IMR-90 (cell line): ENCODE measurements at regions not wholly inside any gene's neighbourhood (a gene's known extent, or its start where the extent isn't known, plus 50 kb on each side); places are given as distances from the start of the nearest gene placed in this dataset.

ENCODE experiments used
- ATAC-seq: fragments of 200-7000 bp; cut with Tn5 transposase; 2 replicates; pipeline ENCODE4 v1.9.1; 2020; ENCODE audit warnings: low read depth, mild to moderate bottlenecking, moderate library complexity
- BruUV-seq: library from RNA; stranded (reverse); fragments of 400-500 nt; replicated peaks from 2 replicates; lab custom pipeline; 2021; lab: Mats Ljungman, UMichigan
- CTCF ChIA-PET: fragments of 300-600 bp; formaldehyde crosslinking; extraction: SDS; loops from one replicate; lab custom pipeline; 2021; ENCODE audit warnings: antibody characterized with exemption; lab: Yijun Ruan, JAX
- POLR2A ChIA-PET: fragments of 300-600 bp; sonication (Branson Sonifier 250); formaldehyde crosslinking; loops from one replicate; lab custom pipeline; 2022; ENCODE audit warnings: antibody characterized with exemption; ENCODE audit not compliant: unreplicated experiment; lab: Charles Lee
- DNase-seq: peaks from one replicate; pipeline ENCODE4 v3.0.0; 2013
- H2AFZ ChIP-seq: replicated peaks from 2 replicates; pipeline ENCODE3; 2013; ENCODE audit warnings: low read length, mild to moderate bottlenecking; ENCODE audit not compliant: poor library complexity
- H2AK5ac ChIP-seq: 2 replicates; pipeline ENCODE4 v1.6.1; 2013; ENCODE audit warnings: low read depth, low read length, inconsistent platforms
- H2AK9ac ChIP-seq: replicated peaks from 2 replicates; pipeline ENCODE3; 2013; ENCODE audit warnings: mild to moderate bottlenecking, low read depth, low read length, moderate library complexity; ENCODE audit not compliant: poor library complexity
- H2BK120ac ChIP-seq: 2 replicates; pipeline ENCODE4 v1.6.1; 2013; ENCODE audit warnings: low read depth, low read length, inconsistent platforms
- H2BK15ac ChIP-seq: 3 replicates; pipeline ENCODE4 v1.6.1; 2013; ENCODE audit warnings: low read depth, low read length, inconsistent platforms
- H2BK20ac ChIP-seq: 2 replicates; pipeline ENCODE4 v1.6.1; 2013; ENCODE audit warnings: low read depth, mild to moderate bottlenecking, inconsistent platforms, low read length, moderate library complexity
- H2BK5ac ChIP-seq: 2 replicates; pipeline ENCODE4 v1.6.1; 2013; ENCODE audit warnings: mild to moderate bottlenecking, low read depth, low read length, inconsistent platforms; ENCODE audit not compliant: poor library complexity, severe bottlenecking
- H3K14ac ChIP-seq: replicated peaks from 2 replicates; pipeline ENCODE4 v1.6.1; 2013; ENCODE audit warnings: low read depth, low read length, inconsistent platforms
- H3K18ac ChIP-seq: 2 replicates; pipeline ENCODE4 v1.6.1; 2013; ENCODE audit warnings: low read depth, low read length, control low read depth
- H3K23ac ChIP-seq: 2 replicates; pipeline ENCODE4 v1.6.1; 2013; ENCODE audit warnings: low read depth, low read length, inconsistent platforms
- H3K27ac ChIP-seq: 2 replicates; pipeline ENCODE4 v1.5.1; 2013; ENCODE audit warnings: mild to moderate bottlenecking, control low read depth, low read length; ENCODE audit not compliant: insufficient read depth
- H3K27me3 ChIP-seq: 2 replicates; pipeline ENCODE4 v1.6.1; 2013; ENCODE audit warnings: low read length; ENCODE audit not compliant: control insufficient read depth, insufficient read depth
- H3K36me3 ChIP-seq: 2 replicates; pipeline ENCODE4 v1.6.1; 2013; ENCODE audit warnings: low read length, mixed read lengths; ENCODE audit not compliant: control insufficient read depth, insufficient read depth
- H3K4ac ChIP-seq: 2 replicates; pipeline ENCODE4 v1.6.1; 2013; ENCODE audit warnings: low read depth, low read length, inconsistent platforms
- H3K4me1 ChIP-seq: 2 replicates; pipeline ENCODE4 v1.6.1; 2013; ENCODE audit warnings: low read length, mixed read lengths; ENCODE audit not compliant: control insufficient read depth, insufficient read depth
- H3K4me2 ChIP-seq: 2 replicates; pipeline ENCODE4 v1.6.1; 2013; ENCODE audit warnings: low read depth, mild to moderate bottlenecking, control low read depth, low read length, moderate library complexity
- H3K4me3 ChIP-seq: 2 replicates; pipeline ENCODE4 v1.5.1; 2013; ENCODE audit warnings: low read depth, mild to moderate bottlenecking, control low read depth, low read length, moderate library complexity; ENCODE audit not compliant: insufficient read depth
- H3K56ac ChIP-seq: 2 replicates; pipeline ENCODE4 v1.6.1; 2013; ENCODE audit warnings: low read length, inconsistent platforms; ENCODE audit not compliant: insufficient read depth; ENCODE audit errors: extremely low read depth
- H3K79me1 ChIP-seq, 2 experiments: 2 replicates each; pipeline ENCODE4 v1.6.1; 2013; ENCODE audit warnings: low read length in 2 of 2, inconsistent platforms in 1 of 2, low read depth in 1 of 2
- H3K9ac ChIP-seq: 2 replicates; pipeline ENCODE4 v1.6.1; 2013; ENCODE audit warnings: low read depth, low read length, control low read depth
- H3K9me1 ChIP-seq: 2 replicates; pipeline ENCODE4 v1.6.1; 2013; ENCODE audit warnings: low read length, inconsistent platforms; ENCODE audit not compliant: insufficient read depth
- H3K9me3 ChIP-seq: 2 replicates; pipeline ENCODE4 v1.6.1; 2013; ENCODE audit warnings: low read length; ENCODE audit not compliant: control insufficient read depth, insufficient read depth
- H4K20me1 ChIP-seq: 2 replicates; pipeline ENCODE4 v1.6.1; 2013; ENCODE audit warnings: low read length, inconsistent platforms; ENCODE audit not compliant: insufficient read depth
- H4K5ac ChIP-seq: 2 replicates; pipeline ENCODE4 v1.6.1; 2013; ENCODE audit warnings: mild to moderate bottlenecking, low read depth, low read length, control low read depth
- H4K8ac ChIP-seq, 2 experiments: 2 replicates each; pipeline ENCODE4 v1.6.1; 2013; ENCODE audit warnings: low read depth in 2 of 2, low read length in 2 of 2, control low read depth in 1 of 2, inconsistent platforms in 1 of 2
- H4K91ac ChIP-seq: 2 replicates; pipeline ENCODE4 v1.6.1; 2013; ENCODE audit warnings: low read depth, low read length, inconsistent platforms; ENCODE audit not compliant: insufficient read depth
- BHLHE40 ChIP-seq: fragments of 150-350 bp; IDR thresholded peaks from 2 replicates; pipeline ENCODE4 v1.6.1; 2016; ENCODE audit warnings: mild to moderate bottlenecking, low read depth, low read length
- CEBPB ChIP-seq: IDR thresholded peaks from 2 replicates; pipeline ENCODE4 v1.6.1; 2012; ENCODE audit warnings: low read depth, low read length, improper control_type of control experiment
- CHD1 ChIP-seq: IDR thresholded peaks from 2 replicates; pipeline ENCODE4 v1.6.1; 2012; ENCODE audit warnings: low read depth, low read length, improper control_type of control experiment
- CTCF ChIP-seq: conservative IDR thresholded peaks from 2 replicates; pipeline ENCODE4 v1.5.1; 2012; ENCODE audit warnings: mild to moderate bottlenecking, low read depth, low read length, improper control_type of control experiment
- ELK1 ChIP-seq: fragments of 150-350 bp; IDR thresholded peaks from 2 replicates; pipeline ENCODE4 v1.6.1; 2016; ENCODE audit warnings: low read depth, mild to moderate bottlenecking, low read length, moderate library complexity, borderline replicate concordance
- FOS ChIP-seq: fragments of 150-350 bp; IDR thresholded peaks from 2 replicates; pipeline ENCODE4 v1.6.1; 2016; ENCODE audit warnings: low read depth, low read length
- MAFK ChIP-seq: IDR thresholded peaks from 2 replicates; pipeline ENCODE4 v1.6.1; 2012; ENCODE audit warnings: low read depth, low read length, improper control_type of control experiment
- MAZ ChIP-seq: IDR thresholded peaks from 2 replicates; pipeline ENCODE4 v1.6.1; 2012; ENCODE audit warnings: low read depth, mild to moderate bottlenecking, low read length, improper control_type of control experiment, moderate library complexity, borderline replicate concordance
- MXI1 ChIP-seq: IDR thresholded peaks from 2 replicates; pipeline ENCODE4 v1.6.1; 2012; ENCODE audit warnings: low read depth, mild to moderate bottlenecking, low read length, moderate library complexity, borderline replicate concordance
- NFE2L2 ChIP-seq: fragments of 150-350 bp; IDR thresholded peaks from 2 replicates; pipeline ENCODE4 v1.6.1; 2016; ENCODE audit warnings: low read depth, mild to moderate bottlenecking, low read length
- POLR2A ChIP-seq: IDR thresholded peaks from 2 replicates; pipeline ENCODE4 v1.6.1; 2012; ENCODE audit warnings: mild to moderate bottlenecking, low read depth, low read length
- RAD21 ChIP-seq: IDR thresholded peaks from 2 replicates; pipeline ENCODE4 v1.6.1; 2012; ENCODE audit warnings: low read length, improper control_type of control experiment
- RCOR1 ChIP-seq: IDR thresholded peaks from 2 replicates; pipeline ENCODE4 v1.6.1; 2012; ENCODE audit warnings: mild to moderate bottlenecking, low read length, improper control_type of control experiment; ENCODE audit not compliant: insufficient replicate concordance
- RFX5 ChIP-seq: IDR thresholded peaks from 2 replicates; pipeline ENCODE4 v1.8.0; 2012; ENCODE audit warnings: low read depth, mild to moderate bottlenecking, low read length, moderate library complexity
- SMC3 ChIP-seq: fragments of 150-350 bp; IDR thresholded peaks from 2 replicates; pipeline ENCODE4 v1.6.1; 2016; ENCODE audit warnings: low read depth, mild to moderate bottlenecking, antibody characterized with exemption, low read length, moderate library complexity
- USF2 ChIP-seq: fragments of 150-350 bp; IDR thresholded peaks from 2 replicates; pipeline ENCODE4 v1.6.1; 2017; ENCODE audit warnings: mild to moderate bottlenecking, antibody characterized with exemption, low read length, low read depth
- WGBS, 2 experiments: methylation state at CpG; one replicate each; pipeline versions ENCODE4 v1.1.5 to v1.1.7; 2013; ENCODE audit warnings: missing lambda C conversion rate in 2 of 2; ENCODE audit not compliant: insufficient read length in 1 of 2; ENCODE audit errors: extremely low coverage in 2 of 2; 5-methylcytosine and 5-hydroxymethylcytosine counted together
- dilution Hi-C: fragments of 300-500 bp; cut with HindIII; formaldehyde crosslinking; loops from one replicate; pipeline ENCODE4 v1.14.3; 2018; ENCODE audit warnings: low sequenced_read_pairs; ENCODE audit not compliant: unreplicated experiment
- in situ Hi-C: fragments of 300-500 bp; cut with MboI; formaldehyde crosslinking; loops from 3 replicates; pipeline ENCODE4 v1.14.3; 2019; ENCODE audit warnings: low sequenced_read_pairs, inconsistent platforms, mixed read lengths
- intact Hi-C: fragments of 100-400 bp; cut with micrococcal nuclease; formaldehyde crosslinking; loops from 2 replicates; pipeline ENCODE4 v1.10.0; 2022

- Histone ChIP-seq H3K9ac (no peak overlapping the region), H3K36me3 (no peaks in the 10 kb centered on the region), H2AK9ac (no peak overlapping the region), H3K79me1 (no peaks in the 10 kb centered on the region), H3K9me3 (no peaks in the 10 kb centered on the region), H3K56ac (no peak overlapping the region), H4K20me1 (no peaks in the 10 kb centered on the region), H3K4ac (no peak overlapping the region), H3K4me2 (no peak overlapping the region), H3K14ac (no peak overlapping the region), H2BK20ac (no peak overlapping the region), H3K9me1 (no peaks in the 10 kb centered on the region), H3K27me3 (no peaks in the 10 kb centered on the region), H2AK5ac (no peak overlapping the region), H2AFZ (no peak overlapping the region), H2BK120ac (no peak overlapping the region), H3K4me3 (no peak overlapping the region), H2BK5ac (no peak overlapping the region), H4K5ac (no peak overlapping the region), H4K8ac (no peak overlapping the region), H4K91ac (no peak overlapping the region), H2BK15ac (no peak overlapping the region), H3K23ac (no peak overlapping the region), H3K4me1 (no peaks in the 10 kb centered on the region), H3K27ac (no peak overlapping the region), H3K18ac (no peak overlapping the region)
- POLR2A ChIA-PET: no interaction called here
- in situ Hi-C loops (no loop called here), dilution Hi-C loops (no loop called here), intact Hi-C loops (no loop called here)
- ATAC-seq (no peak), DNase-seq (no peak)
- WGBS, 2 experiments: no CpG with 5 or more reads among the region's 5 CpGs
- no TSS peak for BruUV-seq
- TF ChIP-seq RFX5 (no peak), NFE2L2 (no peak), ELK1 (no peak), MAFK (no peak), RCOR1 (no peak), CTCF (no peak), BHLHE40 (no peak), USF2 (no peak), CHD1 (no peak), FOS (no peak), MAZ (no peak), RAD21 (no peak), MXI1 (no peak), POLR2A (no peak), CEBPB (no peak), SMC3 (no peak)
- CTCF ChIA-PET: no interaction called here
Observed at GRCh38 chr6:141017941-141018340, 1114.8 kb upstream of the GJE1 start.
